HEK293T (cell line): ENCODE measurements at regions not wholly inside any gene's neighbourhood (a gene's known extent, or its start where the extent isn't known, plus 50 kb on each side); places are given as distances from the start of the nearest gene placed in this dataset.

Experiments
- CTCF ChIA-PET: fragments of 350-600 bp; formaldehyde crosslinking; extraction: SDS; loops from one replicate; lab custom pipeline; 2021; ENCODE audit warnings: antibody characterized with exemption, inconsistent platforms; lab: Yijun Ruan, JAX
- POLR2A ChIA-PET: fragments of 350-600 bp; formaldehyde crosslinking; extraction: SDS; loops from one replicate; lab custom pipeline; 2020; ENCODE audit warnings: antibody characterized with exemption, inconsistent platforms; lab: Yijun Ruan, JAX
- DNase-seq: peaks from one replicate; pipeline ENCODE4 v3.0.0; 2012; ENCODE audit warnings: mixed read lengths; ENCODE audit errors: extremely low spot score
- ARNT ChIP-seq: fragments of 450-650 bp; IDR thresholded peaks from 2 replicates; pipeline ENCODE4 v1.6.1; 2017; ENCODE audit warnings: mild to moderate bottlenecking
- BHLHE40 ChIP-seq: fragments of 450-650 bp; IDR thresholded peaks from 2 replicates; pipeline ENCODE4 v1.6.1; 2016; ENCODE audit warnings: mild to moderate bottlenecking, moderate library complexity, borderline replicate concordance
- CTBP1 ChIP-seq: fragments of 450-650 bp; IDR thresholded peaks from 2 replicates; pipeline ENCODE4 v1.6.1; 2016; ENCODE audit warnings: borderline replicate concordance
- ELF4 ChIP-seq: fragments of 450-650 bp; IDR thresholded peaks from 2 replicates; pipeline ENCODE4 v1.6.1; 2017; ENCODE audit warnings: antibody characterized with exemption
- FOXA1 ChIP-seq: fragments of 450-650 bp; IDR thresholded peaks from 2 replicates; pipeline ENCODE4 v1.6.1; 2016; ENCODE audit warnings: mild to moderate bottlenecking
- FOXK2 ChIP-seq: fragments of 450-650 bp; IDR thresholded peaks from 2 replicates; pipeline ENCODE4 v1.6.1; 2016; ENCODE audit warnings: mild to moderate bottlenecking
- FOXM1 ChIP-seq: fragments of 450-650 bp; IDR thresholded peaks from 2 replicates; pipeline ENCODE4 v1.6.1; 2017; ENCODE audit warnings: mild to moderate bottlenecking, borderline replicate concordance
- HDGF ChIP-seq: fragments of 450-650 bp; IDR thresholded peaks from 2 replicates; pipeline ENCODE4 v1.6.1; 2017; ENCODE audit warnings: antibody characterized with exemption, borderline replicate concordance
- L3MBTL2 ChIP-seq: fragments of 450-650 bp; conservative IDR thresholded peaks from 2 replicates; pipeline ENCODE4 v1.6.1; 2016; ENCODE audit warnings: mild to moderate bottlenecking
- LEF1 ChIP-seq: fragments of 450-650 bp; IDR thresholded peaks from 2 replicates; pipeline ENCODE4 v1.6.1; 2017; ENCODE audit warnings: mild to moderate bottlenecking, borderline replicate concordance
- NFRKB ChIP-seq: fragments of 450-650 bp; IDR thresholded peaks from 2 replicates; pipeline ENCODE4 v1.6.1; 2016; ENCODE audit warnings: mild to moderate bottlenecking, moderate library complexity
- PKNOX1 ChIP-seq: fragments of 450-650 bp; IDR thresholded peaks from 2 replicates; pipeline ENCODE4 v1.6.1; 2016
- SP1 ChIP-seq: fragments of 450-650 bp; IDR thresholded peaks from 2 replicates; pipeline ENCODE4 v1.6.1; 2017
- SUZ12 ChIP-seq: fragments of 450-650 bp; IDR thresholded peaks from 2 replicates; pipeline ENCODE4 v1.6.1; 2016; ENCODE audit warnings: mild to moderate bottlenecking
- TARDBP ChIP-seq: fragments of 450-650 bp; IDR thresholded peaks from 2 replicates; pipeline ENCODE4 v1.6.1; 2016
- ZNF384 ChIP-seq: fragments of 450-650 bp; IDR thresholded peaks from 2 replicates; pipeline ENCODE4 v1.6.1; 2016

DNA sequence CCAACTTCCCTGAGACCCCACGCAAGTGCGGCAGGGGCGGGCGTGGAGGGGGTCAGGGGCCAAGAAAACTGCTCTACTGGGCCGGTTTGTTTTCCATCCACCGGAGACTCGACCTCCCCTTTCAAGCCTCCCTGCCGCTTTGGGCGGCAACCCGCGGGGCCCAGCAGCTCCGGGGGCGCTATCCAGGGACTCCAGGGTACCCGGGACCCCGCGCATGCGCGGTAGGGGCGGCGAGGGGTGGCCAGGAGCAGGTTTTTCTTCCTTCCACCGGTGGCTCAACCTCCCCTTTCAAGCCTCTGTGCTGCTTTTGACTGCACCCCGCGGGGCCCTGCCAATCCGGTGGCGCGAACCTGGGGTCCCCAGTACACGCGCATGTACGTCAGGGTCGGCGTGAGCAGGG is 323.5 kb downstream of the ALG10 start:
- peak; percentile 49 for DNase-seq
- TF ChIP-seq FOXA1, result no peak
- no peak for TF ChIP-seq ARNT
- TF ChIP-seq BHLHE40, result no peak
- no peak for TF ChIP-seq ELF4
- ChIA-PET POLR2A (no interaction called here), CTCF (no interaction called here)

DNA sequence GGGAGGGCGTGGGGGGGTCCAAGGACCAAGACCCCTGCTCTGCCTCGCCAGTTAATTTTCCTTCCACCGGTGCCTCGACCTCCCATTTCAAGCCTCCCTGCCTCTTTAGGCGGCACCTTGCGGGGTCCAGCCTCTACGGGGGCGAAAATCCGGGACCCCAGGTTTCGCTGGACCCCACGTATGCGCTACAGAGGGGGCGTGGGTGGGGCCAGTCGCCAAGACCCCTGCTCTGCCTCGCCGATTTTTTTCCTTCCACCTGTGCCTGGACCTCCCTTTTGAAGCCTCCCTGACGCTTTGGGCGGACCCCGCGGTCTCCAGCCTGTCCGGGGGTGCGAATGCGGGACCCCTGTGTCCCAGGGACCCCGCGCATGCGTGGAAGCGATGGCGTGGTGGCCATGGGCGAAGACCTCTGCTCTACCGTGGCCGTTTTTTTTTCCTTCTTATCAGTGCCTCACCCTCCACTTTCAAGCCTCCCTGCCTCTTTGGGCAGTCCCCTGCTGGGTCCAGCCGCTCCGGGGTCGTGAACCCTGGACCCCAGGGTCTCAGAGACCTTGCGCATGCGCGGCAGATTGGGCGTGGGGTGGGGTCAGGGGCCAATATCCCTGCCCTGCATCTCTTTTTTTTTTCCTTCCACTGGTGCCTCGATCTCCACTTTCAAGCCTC is 324.2 kb downstream of the ALG10 start:
- POLR2A ChIA-PET, result no interaction called here
- no peak for TF ChIP-seq ELF4
- no peak for TF ChIP-seq TARDBP
- TF ChIP-seq L3MBTL2, result peak; percentile 76
- DNase-seq, result peak; percentile 43
- CTCF ChIA-PET, result no interaction called here

GRCh38 chr12:34347367-34347766 is 325.1 kb downstream of the ALG10 start:
- TF ChIP-seq NFRKB, result no peak
- TF ChIP-seq LEF1, result no peak
- no peak for TF ChIP-seq L3MBTL2
- TF ChIP-seq FOXM1, result no peak
- no peak for TF ChIP-seq CTBP1
- TF ChIP-seq SUZ12, result no peak
- no peak for TF ChIP-seq TARDBP
- TF ChIP-seq PKNOX1, result no peak
- TF ChIP-seq ZNF384, result no peak
- TF ChIP-seq HDGF, result no peak
- peak; percentile 45 for DNase-seq
- ChIA-PET POLR2A (no interaction called here), CTCF (no interaction called here)

- ChIA-PET CTCF (no interaction called here), POLR2A (no interaction called here)
- DNase-seq, result no peak
- TF ChIP-seq LEF1 (no peak), FOXA1 (no peak), FOXK2 (no peak), BHLHE40 (no peak), SUZ12 (no peak), NFRKB (no peak), FOXM1 (no peak)
Observed at GRCh38 chr12:34348064-34348463, 325.8 kb downstream of the ALG10 start.

DNA sequence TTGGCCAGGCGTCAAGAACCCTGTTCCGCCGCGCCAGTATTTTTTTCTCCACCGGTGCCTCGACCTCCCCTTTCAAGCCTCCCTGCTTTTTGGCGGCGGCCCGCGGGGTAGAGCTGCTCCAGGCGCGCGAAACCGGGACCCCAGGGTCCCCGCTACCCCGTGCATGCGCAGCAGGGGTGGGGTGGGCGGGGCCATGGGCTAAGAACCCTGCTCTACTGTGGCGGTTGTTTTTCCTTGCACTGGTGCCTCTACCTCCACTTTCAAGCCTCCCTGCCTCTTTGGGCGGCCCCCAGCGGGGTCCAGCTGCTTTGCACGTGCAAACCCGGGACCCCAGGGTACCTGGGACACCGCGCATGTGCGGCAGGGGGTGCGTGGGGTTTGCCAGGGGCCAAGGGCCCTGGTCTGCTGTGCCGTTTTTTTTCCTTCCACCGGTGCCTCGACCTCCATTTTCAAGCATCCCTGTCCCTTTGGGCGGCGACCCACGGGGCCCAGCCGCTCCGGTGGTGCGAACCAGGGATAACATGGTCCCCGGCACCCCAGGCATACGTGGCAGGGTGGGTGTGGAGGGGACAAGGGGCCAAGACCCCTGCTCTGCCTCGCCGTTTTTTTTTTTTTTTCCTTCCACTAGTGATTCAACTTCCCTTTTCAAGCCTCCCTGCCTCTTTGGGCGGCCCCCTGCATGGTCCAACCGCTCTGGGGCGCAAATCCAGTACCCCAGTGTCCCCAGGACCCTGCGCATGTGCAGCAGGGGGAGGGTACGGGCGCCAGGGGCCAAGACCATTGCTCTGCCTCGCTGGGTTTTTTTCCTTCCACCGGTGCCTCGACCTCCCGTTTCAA is 326.8 kb downstream of the ALG10 start:
- CTCF ChIA-PET, result no interaction called here
- POLR2A ChIA-PET, result no interaction called here
- DNase-seq, result no peak
- TF ChIP-seq CTBP1, result no peak
- TF ChIP-seq FOXK2, result no peak
- no peak for TF ChIP-seq LEF1

GRCh38 chr12:34349673-34349961 is 327.3 kb downstream of the ALG10 start:
- POLR2A ChIA-PET, result no interaction called here
- TF ChIP-seq ZNF384, result no peak
- TF ChIP-seq TARDBP, result no peak
- no peak for TF ChIP-seq ELF4
- TF ChIP-seq SUZ12, result no peak
- no peak for TF ChIP-seq SP1
- no peak for TF ChIP-seq PKNOX1
- no peak for TF ChIP-seq LEF1
- no peak for TF ChIP-seq CTBP1
- no peak for TF ChIP-seq HDGF
- no peak for TF ChIP-seq FOXM1
- no peak for TF ChIP-seq NFRKB
- TF ChIP-seq FOXK2, result no peak
- no peak for TF ChIP-seq ARNT
- no peak for TF ChIP-seq L3MBTL2
- no peak for DNase-seq
- CTCF ChIA-PET, result no interaction called here

- TF ChIP-seq PKNOX1 (no peak), L3MBTL2 (peak; percentile 36; the same call in 1 of the 2 replicates), LEF1 (no peak), SUZ12 (no peak)
- POLR2A ChIA-PET, result no interaction called here
- CTCF ChIA-PET, result no interaction called here
- DNase-seq, result peak; percentile 21
Observed at GRCh38 chr12:34350092-34351041, 328.1 kb downstream of the ALG10 start.
